HG03095 (cell line): ENCODE measurements at regions not wholly inside any gene's neighbourhood (a gene's known extent, or its start where the extent isn't known, plus 50 kb on each side); places are given as distances from the start of the nearest gene placed in this dataset.

Experiments used
- ATAC-seq: cut with Tn5 transposase; IDR thresholded peaks from one replicate; pipeline ENCODE4 v1.9.1; 2021; ENCODE audit warnings: moderate library complexity; ENCODE audit not compliant: unreplicated experiment

- ATAC-seq: no peak
These were observed 716.8 kb downstream of the LRFN5 start for GRCh38 chr14:42323426-42323825.

GRCh38 chr14:42322531-42323284, 716.0 kb downstream of the LRFN5 start:
- ATAC-seq: no peak

GRCh38 chr14:42319996-42320395, 713.3 kb downstream of the LRFN5 start:
- no peak for ATAC-seq

GRCh38 chr14:42316693-42317092, 710.0 kb downstream of the LRFN5 start:
- no peak for ATAC-seq

GRCh38 chr14:42311876-42312275, 705.2 kb downstream of the LRFN5 start:
- no peak for ATAC-seq

GRCh38 chr14:42307239-42307825, 700.7 kb downstream of the LRFN5 start:
- ATAC-seq: no peak

GRCh38 chr14:42299692-42300091, 693.0 kb downstream of the LRFN5 start:
- ATAC-seq: no peak

GRCh38 chr14:42293180-42293579, 686.5 kb downstream of the LRFN5 start:
- no peak for ATAC-seq

GRCh38 chr14:42277840-42278239, 671.2 kb downstream of the LRFN5 start:
- ATAC-seq: no peak

- no peak for ATAC-seq
These were observed 662.6 kb downstream of the LRFN5 start for GRCh38 chr14:42269234-42269633.

GRCh38 chr14:42248131-42248530, 641.5 kb downstream of the LRFN5 start:
- ATAC-seq: no peak

GRCh38 chr14:42241101-42241500, 634.4 kb downstream of the LRFN5 start:
- no peak for ATAC-seq

- no peak for ATAC-seq
These were observed 623.3 kb downstream of the LRFN5 start for GRCh38 chr14:42229976-42230375.

GRCh38 chr14:42229294-42229693, 622.6 kb downstream of the LRFN5 start:
- no peak for ATAC-seq

- ATAC-seq: no peak
These were observed 621.9 kb downstream of the LRFN5 start for GRCh38 chr14:42228611-42229010.

- no peak for ATAC-seq
These were observed 617.6 kb downstream of the LRFN5 start for GRCh38 chr14:42224053-42224888.

GRCh38 chr14:42222924-42223471, 616.3 kb downstream of the LRFN5 start:
- peak; percentile 92 for ATAC-seq

GRCh38 chr14:42214981-42215491, 608.4 kb downstream of the LRFN5 start:
- no peak for ATAC-seq

GRCh38 chr14:42200957-42201356, 594.3 kb downstream of the LRFN5 start:
- no peak for ATAC-seq

GRCh38 chr14:42198010-42198409, 591.3 kb downstream of the LRFN5 start:
- no peak for ATAC-seq
